ENCODE measurements at regions not wholly inside any gene's neighbourhood (a gene's known extent, or its start where the extent isn't known, plus 50 kb on each side); places are given as distances from the start of the nearest gene placed in this dataset.

DNA sequence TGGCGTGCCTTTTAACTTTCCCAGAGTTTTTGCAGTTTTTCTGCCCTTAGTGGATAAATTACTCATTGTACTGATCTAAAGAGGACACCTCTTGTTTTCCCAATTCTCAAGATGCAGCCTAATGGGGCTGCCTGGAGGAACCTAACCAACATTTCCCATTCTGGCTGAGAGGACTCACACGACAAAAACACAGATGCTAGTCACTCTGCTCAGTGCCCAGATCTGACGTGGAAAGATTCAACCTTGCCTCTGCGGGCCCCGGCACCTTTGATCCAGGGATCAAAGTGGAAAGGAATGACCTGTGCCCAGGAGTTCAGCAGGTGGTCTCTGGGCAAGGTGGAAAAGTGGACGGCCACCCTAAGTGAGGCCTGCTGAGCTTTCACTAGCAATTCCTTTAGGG is 162.4 kb upstream of the FMN2 start:
- no peak for TF ChIP-seq CTCF (IDR thresholded peaks at IDR 0.05; ENCODE audit: poor library complexity)
- TF ChIP-seq EZH2 (IDR thresholded peaks at IDR 0.05; ENCODE audit: borderline replicate concordance), result no peak
- TF ChIP-seq EZH2phosphoT487 (IDR thresholded peaks at IDR 0.05; ENCODE audit: low read depth, severe bottlenecking, unreplicated experiment), result no peak

All from hepatocyte (in vitro differentiated cells).